ENCODE measurements at regions not wholly inside any gene's neighbourhood (a gene's known extent, or its start where the extent isn't known, plus 50 kb on each side); places are given as distances from the start of the nearest gene placed in this dataset.

GRCh38 chr2:183349091-183349490 is 224.8 kb downstream of the NUP35 start:
- dilution Hi-C loops (cut with MboI; ENCODE audit: extremely low pct_ligation_motif_present, low sequenced_read_pairs): no loop called here
- DNase-seq (ENCODE audit: low read depth, low spot score) (no peak), FAIRE-seq (no peak)
- H3K9me3 ChIP-seq (replicated peaks; ENCODE audit: control insufficient read depth, insufficient read depth, low read length): no peaks in the 10 kb centered on the region
- H3K9ac ChIP-seq (replicated peaks; ENCODE audit: extremely low read depth, insufficient read depth, low read length): no peak overlapping the region
- no peaks in the 10 kb centered on the region for H3K4me1 ChIP-seq (ENCODE audit: control insufficient read depth, extremely low read depth, insufficient read depth, low read length)
- H3K4me3 ChIP-seq (replicated peaks in 1 of 3; ENCODE audit: insufficient read depth in 1 of 3, low read depth in 1 of 3, low read length in 3 of 3): no peak overlapping the region
- H3K36me3 ChIP-seq (ENCODE audit: control insufficient read depth in 2 of 2, extremely low read depth in 1 of 2, insufficient read depth in 2 of 2, low read length in 2 of 2): no peaks in the 10 kb centered on the region
- intact Hi-C loops (cut with micrococcal nuclease): no loop called here
- H2AFZ ChIP-seq (ENCODE audit: low read depth, low read length): no peak overlapping the region
- H4K20me1 ChIP-seq (replicated peaks; ENCODE audit: control insufficient read depth, extremely low read depth, insufficient read depth, low read length): no peaks in the 10 kb centered on the region
- H3K27me3 ChIP-seq (ENCODE audit: control insufficient read depth in 2 of 2, insufficient read depth in 2 of 2, low read length in 2 of 2): no peaks in the 10 kb centered on the region
- ChIA-PET CTCF (interaction anchor here (2.6 kb wide), 1 partner anchor 100 kb away, joined by 13 read pairs; no protein-coding TSS in a partner anchor), POLR2A (no interaction called here)
- no peaks in the 10 kb centered on the region for H3K79me2 ChIP-seq (ENCODE audit: control insufficient read depth, insufficient read depth, low read length)
- BruUV-seq (replicated peaks): no TSS peak
- H3K27ac ChIP-seq (ENCODE audit: insufficient read depth, low read depth, low read length): no peak overlapping the region
- TF ChIP-seq, protein P1, sequence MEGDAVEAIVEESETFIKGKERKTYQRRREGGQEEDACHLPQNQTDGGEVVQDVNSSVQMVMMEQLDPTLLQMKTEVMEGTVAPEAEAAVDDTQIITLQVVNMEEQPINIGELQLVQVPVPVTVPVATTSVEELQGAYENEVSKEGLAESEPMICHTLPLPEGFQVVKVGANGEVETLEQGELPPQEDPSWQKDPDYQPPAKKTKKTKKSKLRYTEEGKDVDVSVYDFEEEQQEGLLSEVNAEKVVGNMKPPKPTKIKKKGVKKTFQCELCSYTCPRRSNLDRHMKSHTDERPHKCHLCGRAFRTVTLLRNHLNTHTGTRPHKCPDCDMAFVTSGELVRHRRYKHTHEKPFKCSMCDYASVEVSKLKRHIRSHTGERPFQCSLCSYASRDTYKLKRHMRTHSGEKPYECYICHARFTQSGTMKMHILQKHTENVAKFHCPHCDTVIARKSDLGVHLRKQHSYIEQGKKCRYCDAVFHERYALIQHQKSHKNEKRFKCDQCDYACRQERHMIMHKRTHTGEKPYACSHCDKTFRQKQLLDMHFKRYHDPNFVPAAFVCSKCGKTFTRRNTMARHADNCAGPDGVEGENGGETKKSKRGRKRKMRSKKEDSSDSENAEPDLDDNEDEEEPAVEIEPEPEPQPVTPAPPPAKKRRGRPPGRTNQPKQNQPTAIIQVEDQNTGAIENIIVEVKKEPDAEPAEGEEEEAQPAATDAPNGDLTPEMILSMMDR (IDR thresholded peaks at IDR 0.05; ENCODE audit: extremely low read depth in 1 of 2, insufficient read depth in 1 of 2, low read depth in 1 of 2, low read length in 2 of 2): no peak
- TF ChIP-seq FOS (IDR thresholded peaks at IDR 0.05; ENCODE audit: borderline replicate concordance, insufficient read depth, low read length) (no peak), EZH2 (IDR thresholded peaks at IDR 0.05; ENCODE audit: borderline replicate concordance, low read depth, low read length, severe bottlenecking) (no peak), MYC (IDR thresholded peaks at IDR 0.05; ENCODE audit: low read depth, low read length) (no peak), POLR2AphosphoS5 (IDR thresholded peaks at IDR 0.05; ENCODE audit: insufficient read depth, low read depth, low read length) (no peak), GATA2 (IDR thresholded peaks at IDR 0.05; ENCODE audit: insufficient read depth, insufficient read length, low read depth, low read length) (no peak), JUN (IDR thresholded peaks at IDR 0.05; ENCODE audit: borderline replicate concordance, insufficient read depth, insufficient read length, low read depth) (no peak), POLR2A (IDR thresholded peaks at IDR 0.05; ENCODE audit: low read depth, low read length) (no peak)
- TF ChIP-seq, protein P2, sequence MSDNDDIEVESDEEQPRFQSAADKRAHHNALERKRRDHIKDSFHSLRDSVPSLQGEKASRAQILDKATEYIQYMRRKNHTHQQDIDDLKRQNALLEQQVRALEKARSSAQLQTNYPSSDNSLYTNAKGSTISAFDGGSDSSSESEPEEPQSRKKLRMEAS (IDR thresholded peaks at IDR 0.05; ENCODE audit: insufficient read depth, insufficient read length): no peak
- H3K4me2 ChIP-seq (ENCODE audit: insufficient read depth, low read length): no peak overlapping the region
- no peaks in the 10 kb centered on the region for H3K9me1 ChIP-seq (replicated peaks; ENCODE audit: control insufficient read depth, extremely low read depth, insufficient read depth, low read length)

All from endothelial cell of umbilical vein (primary cell).